Body of pancreas (tissue), 4 donors: ENCODE measurements at regions not wholly inside any gene's neighbourhood (a gene's known extent, or its start where the extent isn't known, plus 50 kb on each side); places are given as distances from the start of the nearest gene placed in this dataset.

Source experiments
- POLR2A ChIP-seq, 3 donors: fragments of 450-650 bp; IDR thresholded peaks; one replicate each; pipeline ENCODE4 v1.6.1; 2016; ENCODE audit warnings: antibody characterized with exemption in 3 of 3, mild to moderate bottlenecking in 2 of 3
- TF ChIP-seq, protein P1 (sequence below), 7 experiments: fragments of 450-650 bp in 4 of 7; fragments of 200-600 bp in 3 of 7; sonication (generic) in 3 of 7; IDR thresholded peaks; one replicate each; pipeline ENCODE4 v1.5.1; 2016 to 2019; ENCODE audit warnings: antibody characterized with exemption in 7 of 7

DNA sequence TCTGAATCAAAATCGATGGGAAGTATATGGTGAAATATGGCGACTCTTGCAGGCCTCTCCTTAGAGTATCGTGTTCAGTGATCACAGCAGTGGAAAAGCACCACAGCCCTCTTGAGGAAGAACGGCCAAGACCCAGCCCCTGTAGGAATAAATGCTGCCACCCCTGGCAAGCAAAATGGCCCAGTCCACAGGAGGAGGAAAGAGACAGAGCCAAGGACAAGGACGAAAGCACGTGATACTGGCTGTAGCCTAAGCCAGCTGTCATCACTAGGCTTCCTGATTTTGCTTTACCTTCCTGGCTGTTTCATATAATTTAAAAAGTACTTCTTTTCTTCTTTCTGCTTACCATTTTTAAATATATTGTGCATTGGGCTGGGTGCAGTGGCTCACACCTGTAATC, 395.0 kb upstream of the SHH start:
- TF ChIP-seq POLR2A (IDR thresholded peaks at IDR 0.05), result no peak
- TF ChIP-seq, protein P1, sequence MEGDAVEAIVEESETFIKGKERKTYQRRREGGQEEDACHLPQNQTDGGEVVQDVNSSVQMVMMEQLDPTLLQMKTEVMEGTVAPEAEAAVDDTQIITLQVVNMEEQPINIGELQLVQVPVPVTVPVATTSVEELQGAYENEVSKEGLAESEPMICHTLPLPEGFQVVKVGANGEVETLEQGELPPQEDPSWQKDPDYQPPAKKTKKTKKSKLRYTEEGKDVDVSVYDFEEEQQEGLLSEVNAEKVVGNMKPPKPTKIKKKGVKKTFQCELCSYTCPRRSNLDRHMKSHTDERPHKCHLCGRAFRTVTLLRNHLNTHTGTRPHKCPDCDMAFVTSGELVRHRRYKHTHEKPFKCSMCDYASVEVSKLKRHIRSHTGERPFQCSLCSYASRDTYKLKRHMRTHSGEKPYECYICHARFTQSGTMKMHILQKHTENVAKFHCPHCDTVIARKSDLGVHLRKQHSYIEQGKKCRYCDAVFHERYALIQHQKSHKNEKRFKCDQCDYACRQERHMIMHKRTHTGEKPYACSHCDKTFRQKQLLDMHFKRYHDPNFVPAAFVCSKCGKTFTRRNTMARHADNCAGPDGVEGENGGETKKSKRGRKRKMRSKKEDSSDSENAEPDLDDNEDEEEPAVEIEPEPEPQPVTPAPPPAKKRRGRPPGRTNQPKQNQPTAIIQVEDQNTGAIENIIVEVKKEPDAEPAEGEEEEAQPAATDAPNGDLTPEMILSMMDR (IDR thresholded peaks at IDR 0.05), result no peak
